ENCODE measurements at regions not wholly inside any gene's neighbourhood (a gene's known extent, or its start where the extent isn't known, plus 50 kb on each side); places are given as distances from the start of the nearest gene placed in this dataset.

- DNase-seq (ENCODE audit: low spot score in 2 of 2, unreplicated experiment in 2 of 2): no peak
- Mint-ChIP-seq H3K9me3 (peaks cover 11% of the 10 kb centered on the region), H3K27me3 (ENCODE audit: low read depth) (no peaks in the 10 kb centered on the region), H3K4me1 (peaks cover 46% of the 10 kb centered on the region), H3K27ac (peak overlapping the region; percentile 17), H3K36me3 (peaks cover 5% of the 10 kb centered on the region), H3K4me3 (no peak overlapping the region)
- TF ChIP-seq CTCF (IDR thresholded peaks at IDR 0.05; ENCODE audit: unreplicated experiment): no peak
Measured at GRCh38 chr13:104872153-104872552, 1663.3 kb downstream of the EFNB2 start.

- no peak overlapping the region for H3K4me3 Mint-ChIP-seq
- no peaks in the 10 kb centered on the region for H3K27me3 Mint-ChIP-seq (ENCODE audit: low read depth)
- TF ChIP-seq CTCF (IDR thresholded peaks at IDR 0.05; ENCODE audit: unreplicated experiment): no peak
- H3K9me3 Mint-ChIP-seq: peaks cover 11% of the 10 kb centered on the region
- no peak for DNase-seq (ENCODE audit: low spot score in 2 of 2, unreplicated experiment in 2 of 2)
- peaks cover 5% of the 10 kb centered on the region for H3K36me3 Mint-ChIP-seq
- peaks cover 39% of the 10 kb centered on the region for H3K4me1 Mint-ChIP-seq
- no peak overlapping the region for H3K27ac Mint-ChIP-seq
Measured at GRCh38 chr13:104871456-104871855, 1664.0 kb downstream of the EFNB2 start.

- peaks cover 11% of the 10 kb centered on the region for H3K9me3 Mint-ChIP-seq
- no peak for DNase-seq (ENCODE audit: low spot score in 2 of 2, unreplicated experiment in 2 of 2)
- H3K27ac Mint-ChIP-seq: no peak overlapping the region
- no peak overlapping the region for H3K4me3 Mint-ChIP-seq
- no peak for TF ChIP-seq CTCF (IDR thresholded peaks at IDR 0.05; ENCODE audit: unreplicated experiment)
- no peaks in the 10 kb centered on the region for H3K27me3 Mint-ChIP-seq (ENCODE audit: low read depth)
- peaks cover 21% of the 10 kb centered on the region for H3K4me1 Mint-ChIP-seq
- peaks cover 5% of the 10 kb centered on the region for H3K36me3 Mint-ChIP-seq
Measured at GRCh38 chr13:104869501-104869900, 1666.0 kb downstream of the EFNB2 start.

GRCh38 chr13:104868806-104869205, 1666.7 kb downstream of the EFNB2 start:
- no peak overlapping the region for H3K4me3 Mint-ChIP-seq
- peaks cover 16% of the 10 kb centered on the region for H3K4me1 Mint-ChIP-seq
- no peak for TF ChIP-seq CTCF (IDR thresholded peaks at IDR 0.05; ENCODE audit: unreplicated experiment)
- H3K9me3 Mint-ChIP-seq: peaks cover 11% of the 10 kb centered on the region
- no peaks in the 10 kb centered on the region for H3K27me3 Mint-ChIP-seq (ENCODE audit: low read depth)
- H3K36me3 Mint-ChIP-seq: peaks cover 5% of the 10 kb centered on the region
- DNase-seq (ENCODE audit: low spot score in 2 of 2, unreplicated experiment in 2 of 2): no peak
- H3K27ac Mint-ChIP-seq: no peak overlapping the region

- DNase-seq (ENCODE audit: low spot score in 2 of 2, unreplicated experiment in 2 of 2): no peak
- TF ChIP-seq CTCF (IDR thresholded peaks at IDR 0.05; ENCODE audit: unreplicated experiment): no peak
- Mint-ChIP-seq H3K4me3 (no peak overlapping the region), H3K36me3 (no peaks in the 10 kb centered on the region), H3K27me3 (ENCODE audit: low read depth) (no peaks in the 10 kb centered on the region), H3K4me1 (no peaks in the 10 kb centered on the region), H3K9me3 (peaks cover 16% of the 10 kb centered on the region), H3K27ac (no peak overlapping the region)
Measured at GRCh38 chr13:104855581-104855980, 1679.9 kb downstream of the EFNB2 start.

- DNase-seq (ENCODE audit: low spot score in 2 of 2, unreplicated experiment in 2 of 2): no peak
- H3K4me3 Mint-ChIP-seq: no peak overlapping the region
- H3K27ac Mint-ChIP-seq: no peak overlapping the region
- no peak for TF ChIP-seq CTCF (IDR thresholded peaks at IDR 0.05; ENCODE audit: unreplicated experiment)
- H3K9me3 Mint-ChIP-seq: peaks cover 12% of the 10 kb centered on the region
- H3K27me3 Mint-ChIP-seq (ENCODE audit: low read depth): no peaks in the 10 kb centered on the region
- no peaks in the 10 kb centered on the region for H3K36me3 Mint-ChIP-seq
- no peaks in the 10 kb centered on the region for H3K4me1 Mint-ChIP-seq
Measured at GRCh38 chr13:104854698-104855097, 1680.8 kb downstream of the EFNB2 start.
